HUDEP-2 (cell line): ENCODE measurements at regions not wholly inside any gene's neighbourhood (a gene's known extent, or its start where the extent isn't known, plus 50 kb on each side); places are given as distances from the start of the nearest gene placed in this dataset.
"Not testable (repeated sequence)": the region's sequence is repeated elsewhere in the genome, so short reads cannot be mapped to it uniquely, and the experiment has no call there.

Experiments
- DNase-seq, 76 experiments: peaks; one replicate each; lab custom pipeline; 2025; ENCODE audit not compliant: unreplicated experiment in 76 of 76; lab: John Stamatoyannopoulos, UW

- no peak for DNase-seq
Measured at GRCh38 chr3:87898971-87899370, 159.8 kb downstream of the CGGBP1 start.

- no peak for DNase-seq
Measured at GRCh38 chr3:87895983-87896382, 162.8 kb downstream of the CGGBP1 start.

GRCh38 chr3:87873136-87873535, 185.7 kb downstream of the CGGBP1 start:
- no peak for DNase-seq

GRCh38 chr3:87867001-87867400, 191.8 kb downstream of the CGGBP1 start:
- DNase-seq = no peak

GRCh38 chr3:87856126-87856525, 202.7 kb downstream of the CGGBP1 start:
- DNase-seq = no peak

- no peak for DNase-seq
Measured at GRCh38 chr3:87855616-87856015, 203.2 kb downstream of the CGGBP1 start.

GRCh38 chr3:87855211-87855610, 203.6 kb downstream of the CGGBP1 start:
- no peak for DNase-seq

GRCh38 chr3:87848003-87848402, 210.8 kb downstream of the CGGBP1 start:
- DNase-seq = no peak

- DNase-seq = no peak
Measured at GRCh38 chr3:87837076-87837475, 221.7 kb downstream of the CGGBP1 start.

- DNase-seq = no peak
Measured at GRCh38 chr3:87836026-87836425, 222.8 kb downstream of the CGGBP1 start.

GRCh38 chr3:87835236-87835635, 223.6 kb downstream of the CGGBP1 start:
- no peak for DNase-seq

- no peak for DNase-seq
Measured at GRCh38 chr3:87834327-87834726, 224.5 kb downstream of the CGGBP1 start.

GRCh38 chr3:87833039-87833377, 225.8 kb downstream of the CGGBP1 start:
- no peak for DNase-seq

- no peak for DNase-seq
Measured at GRCh38 chr3:87828046-87828445, 230.8 kb downstream of the CGGBP1 start.

GRCh38 chr3:87822563-87822962, 236.2 kb downstream of the CGGBP1 start:
- no peak for DNase-seq

GRCh38 chr3:87813503-87813902, 245.3 kb downstream of the CGGBP1 start:
- not testable (repeated sequence) for DNase-seq

GRCh38 chr3:87811953-87812352, 246.9 kb downstream of the CGGBP1 start:
- DNase-seq = no peak

GRCh38 chr3:87810452-87811016, 248.3 kb downstream of the CGGBP1 start:
- no peak for DNase-seq

GRCh38 chr3:87805670-87806069, 253.1 kb downstream of the CGGBP1 start:
- no peak for DNase-seq

- DNase-seq = no peak
Measured at GRCh38 chr3:87801409-87801808, 257.4 kb downstream of the CGGBP1 start.

GRCh38 chr3:87800516-87800915, 258.3 kb downstream of the CGGBP1 start:
- no peak for DNase-seq

GRCh38 chr3:87798567-87798947, 260.2 kb downstream of the CGGBP1 start:
- DNase-seq = no peak

GRCh38 chr3:87797872-87798566, 260.8 kb downstream of the CGGBP1 start:
- no peak for DNase-seq
